ENCODE measurements at regions not wholly inside any gene's neighbourhood (a gene's known extent, or its start where the extent isn't known, plus 50 kb on each side); places are given as distances from the start of the nearest gene placed in this dataset.

- TF ChIP-seq CTCF (conservative IDR thresholded peaks at IDR 0.05; ENCODE audit: low read depth, low read length) = no peak
- TF ChIP-seq EZH2 (IDR thresholded peaks at IDR 0.05; ENCODE audit: low read length, unreplicated experiment) = no peak
These were observed 423.5 kb upstream of the ZMIZ1 start for GRCh38 chr10:78645169-78645686.

Data from PC-3 (cell line).